Activated naive CD4-positive, alpha-beta T cell (primary cell): ENCODE measurements at regions not wholly inside any gene's neighbourhood (a gene's known extent, or its start where the extent isn't known, plus 50 kb on each side); places are given as distances from the start of the nearest gene placed in this dataset.

Source experiments
- DNase-seq, 4 experiments: peaks; one replicate each; lab custom pipeline; 2025; lab: John Stamatoyannopoulos, UW

DNA sequence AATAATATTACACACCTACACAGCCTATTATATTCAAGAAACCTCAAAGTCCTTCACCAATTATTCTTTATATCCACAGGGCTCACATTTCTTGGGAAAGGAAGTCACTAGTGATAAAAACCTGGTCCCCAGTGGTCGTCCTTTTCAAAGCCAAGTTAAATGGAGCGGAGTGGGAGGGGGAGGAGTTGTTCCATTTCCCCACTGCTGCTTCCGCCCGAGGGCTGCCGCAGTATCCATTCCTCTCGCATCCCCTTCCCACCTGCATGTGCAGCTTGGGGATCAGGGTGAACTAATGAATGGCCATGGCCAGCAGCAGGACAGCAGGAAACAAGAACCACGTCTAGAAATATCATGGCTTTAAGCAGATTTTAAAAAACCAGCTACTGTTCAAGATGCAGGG is 76.4 kb upstream of the SEMA6D start:
- no peak for DNase-seq

DNA sequence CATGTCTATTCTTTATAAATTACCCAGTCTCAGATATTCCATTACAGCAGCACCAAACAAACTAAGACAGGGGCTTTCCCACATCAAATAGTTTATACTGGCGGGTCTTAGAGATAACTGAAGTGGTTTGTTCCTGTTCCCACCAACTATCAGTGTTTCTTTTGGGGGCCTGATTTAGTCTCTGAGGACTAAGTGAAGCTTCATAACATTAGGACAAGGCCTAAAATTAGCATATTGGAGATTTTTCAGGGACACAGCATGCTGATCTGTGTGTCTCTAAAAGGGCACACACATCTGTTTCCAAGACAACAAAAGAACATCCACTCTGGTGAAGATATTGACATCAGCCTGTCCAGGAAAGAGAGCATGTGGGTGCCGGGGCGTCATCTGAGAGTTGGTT is 72.6 kb upstream of the SEMA6D start:
- DNase-seq: no peak

DNA sequence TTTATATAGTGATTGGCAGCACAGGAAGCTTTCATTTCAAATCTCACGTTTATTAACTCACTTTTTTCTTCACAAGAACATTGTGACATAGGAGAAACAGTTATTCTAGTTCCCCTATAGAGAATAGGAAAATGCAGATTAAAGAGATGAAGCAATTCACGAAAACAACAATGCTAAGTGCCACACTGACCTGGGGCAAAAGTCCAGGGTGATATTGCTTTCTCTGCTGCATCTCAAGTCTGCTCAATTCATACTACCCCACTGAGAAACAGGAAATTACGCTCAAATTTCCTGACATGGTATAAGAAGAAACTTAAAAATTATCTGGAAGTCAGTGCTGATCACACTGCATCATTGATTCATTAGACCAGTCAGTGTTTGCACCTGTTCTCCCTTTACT is 66.7 kb upstream of the SEMA6D start:
- no peak for DNase-seq

DNA sequence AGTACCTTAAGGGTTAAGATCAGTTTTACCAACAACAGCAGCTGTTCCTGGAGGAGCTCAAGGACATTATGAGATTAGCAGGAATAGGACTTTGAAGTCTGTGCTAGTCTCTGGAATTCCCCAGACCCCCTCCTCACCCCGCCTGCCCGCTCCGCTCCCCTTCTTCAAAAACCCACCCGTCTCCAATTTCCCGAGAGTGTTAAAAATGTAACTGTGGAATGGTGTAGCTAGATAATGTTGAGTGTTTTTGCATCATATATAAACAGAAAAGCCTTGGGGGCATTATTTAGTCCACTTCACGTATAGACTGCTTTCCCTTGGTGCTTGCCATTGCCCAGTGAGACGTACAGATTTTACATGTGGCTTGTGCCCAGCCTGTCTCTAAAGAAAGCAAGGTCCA is 65.0 kb upstream of the SEMA6D start:
- DNase-seq: no peak

DNA sequence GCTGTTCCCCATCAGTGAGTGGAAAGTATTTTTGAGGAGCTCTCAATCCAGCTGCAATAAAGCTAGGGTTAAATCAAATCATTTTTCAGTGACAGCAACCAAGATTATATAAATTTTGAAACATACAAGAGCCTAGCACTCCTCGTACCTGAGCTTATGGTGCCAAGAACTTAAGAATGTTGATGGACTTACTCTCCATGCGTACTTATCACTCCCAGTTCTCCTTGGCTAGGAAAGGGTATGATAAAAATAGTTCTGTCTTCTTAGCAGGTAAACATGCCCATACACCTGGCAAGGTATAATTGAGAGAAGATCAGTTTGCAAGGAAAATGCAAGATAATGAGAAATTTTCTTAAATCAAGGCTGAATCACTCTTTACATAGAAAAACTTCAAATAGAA is 64.5 kb upstream of the SEMA6D start:
- DNase-seq: no peak

DNA sequence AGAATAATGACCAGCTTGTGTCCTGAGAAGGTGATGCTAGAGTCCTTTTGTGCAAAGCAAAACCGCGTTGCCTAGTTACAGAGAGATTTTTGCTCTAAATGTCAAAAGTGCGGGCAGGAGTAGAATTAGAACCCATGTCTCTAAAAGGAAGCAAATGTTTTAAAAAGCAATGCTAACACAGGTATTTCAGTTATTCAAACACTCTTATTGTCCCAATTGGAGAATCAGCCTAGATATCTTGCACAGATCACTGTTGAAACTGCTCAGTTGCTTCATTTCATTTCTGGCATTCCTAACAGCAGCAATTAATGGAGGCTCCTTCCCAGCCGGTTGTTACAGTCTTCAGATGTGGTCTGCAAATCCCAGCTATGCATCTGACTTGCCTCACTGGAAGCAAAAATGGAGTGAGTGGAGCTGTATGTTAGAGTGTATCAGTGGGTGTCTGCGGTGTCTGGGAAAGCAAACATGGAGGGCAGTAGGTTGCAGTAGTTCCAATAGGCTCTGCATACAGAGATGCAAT is 55.6 kb upstream of the SEMA6D start:
- DNase-seq: no peak

DNA sequence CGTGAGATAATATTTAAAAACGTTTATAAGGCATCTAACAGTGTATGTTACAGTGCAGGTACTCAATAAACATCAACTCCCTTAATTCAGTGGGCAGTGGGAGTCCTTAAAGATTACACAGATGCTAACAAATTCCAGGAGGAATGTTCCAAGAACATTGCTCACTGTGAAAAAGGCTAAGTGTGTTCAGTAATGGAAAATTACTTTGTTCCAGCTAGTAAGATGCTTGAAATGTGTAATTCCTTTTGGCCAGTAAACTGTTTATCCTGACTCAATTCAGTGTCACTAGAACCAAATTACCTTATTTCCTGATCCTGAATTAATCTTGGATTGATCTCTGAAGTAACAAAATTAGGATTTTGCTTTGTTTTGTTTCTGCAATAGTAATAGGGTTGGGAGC is 54.2 kb upstream of the SEMA6D start:
- DNase-seq: no peak
